ENCODE measurements at regions not wholly inside any gene's neighbourhood (a gene's known extent, or its start where the extent isn't known, plus 50 kb on each side); places are given as distances from the start of the nearest gene placed in this dataset.

DNA sequence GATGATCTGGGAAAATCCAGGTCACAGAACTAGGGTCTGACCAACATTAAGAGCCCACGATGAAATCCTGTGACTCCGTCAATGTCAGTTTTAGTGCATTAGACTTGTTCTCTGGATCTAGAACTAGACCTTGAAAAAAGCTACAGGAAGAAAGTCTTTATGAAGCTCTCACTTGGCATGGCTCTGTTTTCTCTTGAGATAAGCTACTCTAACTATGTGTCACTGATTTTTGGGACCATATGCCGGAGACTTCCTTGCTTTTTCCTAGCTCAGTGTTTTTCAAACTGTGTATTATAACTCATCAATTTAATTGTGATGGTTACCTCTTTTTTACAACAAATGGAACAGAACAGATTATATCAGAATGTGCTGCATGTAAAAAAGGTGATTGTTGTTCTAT, 379.7 kb upstream of the DAB1 start:
- no peak for DNase-seq

DNA sequence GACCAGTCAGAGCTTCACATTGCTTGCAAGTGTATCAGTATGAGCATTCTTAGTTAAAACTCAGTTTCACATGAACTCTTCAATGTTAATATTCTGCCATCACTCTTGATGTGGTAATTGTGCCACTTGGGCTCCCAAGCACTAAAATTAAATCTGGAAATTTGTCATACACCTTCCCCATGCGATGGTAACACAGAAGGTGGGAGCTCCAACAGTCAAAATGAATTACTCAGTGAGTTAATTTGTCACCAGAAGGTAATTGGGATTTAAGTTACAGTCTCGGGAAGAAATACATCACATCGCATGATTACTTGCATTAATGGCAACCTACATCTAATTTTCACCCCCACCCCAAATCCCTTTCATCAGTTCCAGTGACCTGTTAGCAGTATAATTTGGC, 376.5 kb upstream of the DAB1 start:
- DNase-seq, result no peak

GRCh38 chr1:57799490-57800115, 375.7 kb upstream of the DAB1 start:
- no peak for DNase-seq

DNA sequence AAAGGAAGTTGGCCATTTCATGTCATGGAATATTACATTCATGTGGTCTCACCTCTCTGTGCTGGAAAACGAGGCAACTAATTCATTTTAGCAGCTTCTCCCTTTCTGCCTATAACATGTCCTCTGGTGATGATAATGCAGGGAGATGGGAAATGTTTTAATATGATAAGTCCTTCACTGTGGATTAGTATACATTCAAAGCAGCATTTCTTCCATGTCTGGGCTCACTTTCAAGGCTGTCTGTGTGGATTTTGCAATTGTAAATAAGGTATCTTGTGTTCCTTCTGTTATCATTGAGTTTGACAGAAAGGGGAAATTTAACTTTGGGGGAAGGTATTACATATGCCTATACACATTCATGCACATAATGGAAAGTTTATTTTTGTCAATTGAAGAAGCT, 374.7 kb upstream of the DAB1 start:
- no peak for DNase-seq

DNA sequence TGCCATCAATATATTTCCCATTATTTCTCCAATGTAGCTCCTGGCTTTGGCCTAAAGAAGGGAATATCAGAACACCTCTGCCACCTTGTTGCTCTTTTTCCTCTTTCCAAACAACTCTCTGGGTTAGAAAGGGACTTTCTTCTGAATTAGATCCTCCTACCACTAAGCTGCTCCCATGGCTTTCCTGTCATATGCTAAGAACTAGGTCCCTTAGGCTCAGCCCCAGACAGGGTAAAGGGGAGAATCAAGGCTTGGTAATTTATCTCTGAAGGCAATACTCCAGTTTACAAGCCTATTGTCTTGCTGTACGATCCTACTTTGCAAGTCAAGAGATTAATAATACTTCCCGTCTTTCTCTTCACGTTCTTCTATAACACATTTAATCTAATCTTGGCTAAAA, 373.2 kb upstream of the DAB1 start:
- DNase-seq, result no peak

DNA sequence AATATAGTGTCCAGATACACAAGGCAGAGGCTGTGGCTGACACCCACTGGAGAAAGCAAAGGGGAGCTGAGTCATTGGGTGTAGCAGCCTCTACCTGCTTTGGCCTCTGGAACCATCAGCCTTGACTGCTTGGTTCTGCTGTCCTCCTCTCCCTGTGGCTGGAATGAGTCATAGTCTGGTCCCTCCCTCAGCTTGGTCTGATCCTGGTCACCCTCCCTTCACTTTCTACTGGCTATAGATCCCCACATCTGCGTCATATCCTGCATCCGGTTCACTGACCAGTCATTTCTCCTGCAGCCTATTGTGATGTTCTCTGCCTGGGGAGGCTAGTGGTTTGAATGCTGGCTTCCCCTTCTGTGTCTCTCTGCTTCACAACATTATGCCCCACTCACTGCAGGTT, 372.8 kb upstream of the DAB1 start:
- DNase-seq, result no peak

GRCh38 chr1:57795886-57796285, 372.0 kb upstream of the DAB1 start:
- no peak for DNase-seq

DNA sequence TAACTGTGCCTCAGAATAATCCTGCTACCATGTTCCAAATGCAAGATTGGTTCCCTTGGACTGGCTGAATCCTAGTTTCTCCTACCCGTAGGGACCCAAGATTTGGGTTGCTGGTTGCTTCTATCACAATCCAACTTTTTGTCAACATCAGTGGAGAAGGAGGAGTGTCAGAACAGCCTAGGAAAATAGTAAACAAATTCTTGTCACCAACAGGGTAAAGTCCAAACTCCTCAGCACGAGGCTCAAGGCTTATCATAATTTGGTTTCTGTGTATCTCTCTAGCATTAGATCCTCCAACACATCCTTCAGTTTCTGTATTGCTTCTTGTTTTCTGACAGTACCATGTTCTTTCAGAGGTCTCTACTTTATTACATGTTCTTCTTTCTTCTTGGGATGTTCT, 370.2 kb upstream of the DAB1 start:
- no peak for DNase-seq

GRCh38 chr1:57791497-57791896, 367.6 kb upstream of the DAB1 start:
- DNase-seq, result no peak

GRCh38 chr1:57789936-57790335, 366.1 kb upstream of the DAB1 start:
- DNase-seq, result no peak

- no peak for DNase-seq
Observed at GRCh38 chr1:57788313-57788712, 364.5 kb upstream of the DAB1 start.

GRCh38 chr1:57784356-57784755, 360.5 kb upstream of the DAB1 start:
- DNase-seq, result no peak

GRCh38 chr1:57782357-57782756, 358.5 kb upstream of the DAB1 start:
- no peak for DNase-seq

- DNase-seq, result no peak
Observed at GRCh38 chr1:57772580-57773195, 348.8 kb upstream of the DAB1 start.

GRCh38 chr1:57770772-57771171, 346.9 kb upstream of the DAB1 start:
- no peak for DNase-seq

GRCh38 chr1:57770236-57770635, 346.4 kb upstream of the DAB1 start:
- DNase-seq, result no peak

- DNase-seq, result no peak
Observed at GRCh38 chr1:57761628-57762027, 337.8 kb upstream of the DAB1 start.

DNA sequence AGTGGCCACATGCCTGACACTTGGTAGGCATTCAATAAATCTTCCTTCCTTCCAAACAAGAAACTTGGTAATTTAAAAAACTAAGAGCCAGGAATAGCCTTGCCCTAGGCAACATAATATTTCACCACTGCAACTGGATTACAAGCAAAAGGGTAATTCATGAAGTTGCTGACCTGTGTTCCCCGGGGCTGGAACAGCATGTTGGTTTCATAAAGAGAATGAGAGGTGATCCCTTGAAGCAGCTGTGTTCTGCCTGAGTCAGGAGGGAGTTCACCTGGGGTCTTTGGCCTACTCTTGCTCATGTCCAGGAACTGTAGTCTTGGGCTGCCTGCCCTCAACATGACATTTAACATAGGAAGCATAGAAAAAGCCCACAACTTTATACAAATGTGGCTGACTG, 329.0 kb upstream of the DAB1 start:
- DNase-seq, result no peak

- DNase-seq, result no peak
Observed at GRCh38 chr1:57748719-57749118, 324.9 kb upstream of the DAB1 start.

DNA sequence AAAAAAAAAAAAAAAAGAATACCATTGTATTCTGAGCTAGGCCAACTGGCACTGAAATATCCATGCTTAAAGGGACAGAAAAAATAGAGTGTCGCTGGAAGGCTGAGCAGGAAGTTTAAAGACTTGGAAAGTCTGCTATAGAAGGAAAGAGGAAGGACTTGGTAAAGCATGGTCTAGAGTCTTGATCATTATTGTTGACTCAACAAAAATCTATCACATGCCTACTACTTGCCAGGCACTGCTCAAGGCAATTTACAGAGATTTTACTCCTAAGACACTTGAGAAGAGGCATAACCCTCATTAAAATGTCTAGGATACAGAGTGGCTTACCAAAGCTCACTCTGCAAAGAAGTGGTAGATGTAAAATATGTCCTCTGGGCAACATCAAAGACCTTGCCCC, 324.0 kb upstream of the DAB1 start:
- no peak for DNase-seq

- no peak for DNase-seq
Observed at GRCh38 chr1:57741521-57741920, 317.7 kb upstream of the DAB1 start.

DNA sequence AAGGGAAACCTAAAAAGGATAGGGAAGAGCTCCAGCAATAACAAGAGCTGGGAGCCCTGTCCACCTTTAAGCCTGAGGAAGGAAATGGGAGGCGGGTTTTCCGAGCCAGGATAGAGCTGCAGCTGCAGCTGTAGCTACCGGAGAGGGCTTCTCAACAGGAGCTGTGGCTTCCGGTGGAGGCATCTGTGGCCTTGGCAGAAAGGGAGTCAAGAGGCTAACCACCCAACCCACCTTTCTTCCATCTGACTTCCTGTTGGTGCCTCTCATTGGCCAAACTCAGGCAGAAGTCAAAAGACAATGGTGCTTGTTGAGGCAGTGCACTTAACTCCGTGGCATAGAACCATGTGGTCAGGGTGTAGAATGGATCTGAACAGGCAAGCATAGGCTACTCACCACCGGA, 313.1 kb upstream of the DAB1 start:
- no peak for DNase-seq

GRCh38 chr1:57729181-57729580, 305.3 kb upstream of the DAB1 start:
- DNase-seq, result no peak

- DNase-seq, result no peak
Observed at GRCh38 chr1:57727121-57727520, 303.3 kb upstream of the DAB1 start.

All from muscle of arm (tissue), 1 donor.